Activated CD8-positive, alpha-beta memory T cell treated with anti-CD3 and anti-CD28 coated beads for 4 hours (primary cell): ENCODE measurements at regions not wholly inside any gene's neighbourhood (a gene's known extent, or its start where the extent isn't known, plus 50 kb on each side); places are given as distances from the start of the nearest gene placed in this dataset.
"Not testable (repeated sequence)": the region's sequence is repeated elsewhere in the genome, so short reads cannot be mapped to it uniquely, and the experiment has no call there.

Experiments used
- DNase-seq, 2 donors: peaks; one replicate each; pipeline ENCODE4 v3.0.0-alpha.2; 2020; ENCODE audit warnings: low read depth in 2 of 2

DNA sequence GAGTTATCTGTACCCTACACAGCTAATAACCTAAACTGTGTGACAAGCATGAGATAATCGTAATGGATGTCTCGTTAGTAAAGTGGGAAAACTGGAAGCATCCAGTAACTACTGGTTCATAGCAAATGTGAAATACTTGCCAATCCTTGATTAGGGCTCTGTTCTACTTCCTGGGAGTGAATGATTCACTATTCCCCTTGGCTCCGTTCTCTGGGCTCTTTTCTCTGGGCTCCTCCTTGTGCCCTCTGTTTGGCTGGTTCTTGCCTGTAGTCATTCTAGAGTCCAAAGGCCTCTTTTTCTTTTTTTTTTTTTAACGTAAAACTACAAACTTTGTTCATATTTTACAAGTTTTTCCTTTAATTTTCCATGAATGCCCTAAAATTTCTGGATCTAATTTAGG, 465.8 kb upstream of the PLXNA2 start:
- no peak for DNase-seq

DNA sequence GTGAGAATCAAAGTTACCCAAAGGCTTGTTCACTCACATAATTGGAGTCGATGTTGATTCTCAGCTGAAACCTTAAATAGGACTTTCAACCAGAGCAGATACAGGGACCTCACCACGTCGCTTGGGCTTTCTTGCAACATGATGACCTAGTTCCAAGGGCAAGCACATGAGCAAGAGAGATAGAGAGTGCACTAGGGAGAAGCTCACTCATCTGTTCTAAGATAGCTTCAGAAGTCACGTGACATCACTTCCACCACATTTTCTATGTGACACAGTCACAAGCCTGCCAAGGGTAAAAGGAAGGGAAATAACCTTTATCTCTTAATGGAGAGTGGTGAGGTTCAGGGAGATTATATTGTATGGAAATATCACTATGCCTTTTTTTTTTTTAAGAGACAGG, 470.1 kb upstream of the PLXNA2 start:
- DNase-seq = no peak

DNA sequence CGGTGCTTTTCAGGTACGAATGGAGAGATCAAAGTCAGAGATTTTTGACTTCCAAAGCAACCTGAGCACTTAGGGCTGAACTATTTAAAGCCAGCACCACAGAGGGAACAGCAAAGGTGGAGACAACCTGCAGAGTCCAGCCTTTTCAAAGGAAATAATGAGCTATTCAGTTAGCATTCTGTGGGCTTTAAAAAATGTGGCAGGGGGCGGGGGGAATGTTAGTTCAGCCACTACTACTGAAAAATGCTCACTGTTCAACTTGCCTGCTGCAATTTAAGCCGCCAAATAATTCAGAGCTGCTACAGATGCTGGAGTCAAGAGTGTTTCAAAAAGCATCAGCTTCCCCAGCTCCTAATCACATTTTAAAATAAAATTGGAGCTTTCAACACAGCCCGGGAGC, 473.3 kb upstream of the PLXNA2 start:
- DNase-seq = no peak

DNA sequence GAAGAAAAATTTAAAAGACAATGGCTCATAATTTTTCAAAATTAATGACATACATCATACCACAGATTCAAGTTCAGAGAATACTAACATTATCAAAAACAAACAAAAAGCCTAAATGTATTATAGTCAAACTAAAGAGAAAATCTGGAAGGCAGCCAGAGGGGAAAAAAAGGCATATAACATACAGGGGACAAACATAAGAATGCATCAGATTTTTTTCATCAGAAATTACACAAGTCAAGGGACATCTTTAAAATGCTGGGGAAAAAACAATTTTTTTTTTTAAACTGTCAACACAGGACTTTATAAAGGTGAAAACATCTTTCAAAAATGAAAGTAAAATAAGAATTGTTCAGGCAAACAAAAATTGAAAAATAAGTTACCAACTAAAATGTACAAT, 478.4 kb upstream of the PLXNA2 start:
- no peak for DNase-seq

DNA sequence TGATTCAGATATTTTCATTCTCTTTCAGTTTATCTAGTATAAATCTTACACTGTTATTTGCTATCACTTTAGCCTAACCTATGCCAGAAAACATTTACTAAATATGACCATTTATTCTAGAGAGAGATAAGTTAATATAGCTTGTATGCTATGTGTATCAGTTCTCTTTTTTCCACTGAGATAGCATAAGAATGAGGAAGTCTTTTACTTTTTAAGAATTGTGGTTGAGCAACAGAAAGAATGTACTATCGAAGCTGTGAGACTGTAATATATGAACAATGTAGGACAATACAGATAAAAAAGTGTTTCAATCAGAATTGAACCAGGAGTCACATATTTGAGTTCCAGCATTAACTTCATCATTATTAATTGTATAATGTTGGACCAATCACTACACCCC, 479.9 kb upstream of the PLXNA2 start:
- DNase-seq = no peak

DNA sequence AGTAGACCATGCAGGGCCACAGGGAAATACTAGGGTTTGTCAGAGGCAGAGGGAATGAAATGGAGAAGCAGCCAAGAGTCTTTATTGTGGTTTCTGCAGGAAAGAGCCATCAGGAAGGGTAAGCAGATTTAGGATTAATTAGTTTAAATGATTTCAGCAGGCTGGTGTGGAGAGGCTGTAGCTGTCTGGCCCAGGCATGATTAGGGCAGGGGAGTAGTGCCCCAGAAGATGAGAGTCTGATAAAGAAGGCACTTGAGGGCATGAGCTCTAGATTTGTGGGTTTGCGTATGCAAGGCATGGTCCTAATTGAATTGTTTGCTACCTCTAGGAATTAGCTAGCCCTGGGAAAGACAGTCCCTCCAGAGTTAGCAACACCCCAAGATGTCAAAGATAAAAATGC, 484.6 kb upstream of the PLXNA2 start:
- DNase-seq = no peak

DNA sequence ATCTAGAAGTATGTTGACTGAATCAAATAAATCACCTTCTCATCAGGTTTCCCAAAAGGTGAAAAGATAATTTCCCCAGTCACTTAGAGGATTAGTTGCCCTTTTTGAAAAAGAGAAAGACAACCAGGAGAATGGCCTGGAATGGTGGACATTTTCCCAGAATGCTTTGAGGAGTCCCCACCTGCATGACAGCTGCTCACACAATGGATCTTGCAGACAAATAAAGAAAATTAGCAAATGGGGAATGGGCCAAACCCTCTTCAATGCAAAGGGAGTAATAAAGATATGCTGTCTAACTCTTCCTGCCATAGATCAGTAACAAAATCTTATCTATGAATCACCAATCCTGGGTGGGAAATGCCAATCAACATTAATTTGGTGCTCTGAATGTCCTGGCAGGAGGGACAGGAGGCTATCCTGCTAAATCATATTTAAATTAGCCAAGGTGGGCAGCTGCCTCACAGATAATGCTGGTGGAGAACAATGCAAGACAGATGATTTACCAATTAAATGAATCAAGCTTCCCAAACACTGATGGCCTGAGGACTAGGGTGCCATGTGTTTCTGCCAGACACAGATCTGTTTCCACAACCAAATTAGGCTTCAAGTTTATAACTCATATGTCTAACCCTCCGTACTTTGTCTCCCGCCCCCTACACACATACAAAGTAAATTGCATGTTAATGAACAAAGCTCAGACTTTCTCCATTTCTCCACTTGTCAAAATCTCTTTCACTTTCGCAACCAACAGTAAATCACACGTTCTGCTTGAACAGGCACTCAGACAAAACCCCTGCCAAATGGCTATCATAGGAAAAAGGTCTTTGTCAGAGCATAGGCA, 488.0 kb upstream of the PLXNA2 start:
- DNase-seq = no peak

DNA sequence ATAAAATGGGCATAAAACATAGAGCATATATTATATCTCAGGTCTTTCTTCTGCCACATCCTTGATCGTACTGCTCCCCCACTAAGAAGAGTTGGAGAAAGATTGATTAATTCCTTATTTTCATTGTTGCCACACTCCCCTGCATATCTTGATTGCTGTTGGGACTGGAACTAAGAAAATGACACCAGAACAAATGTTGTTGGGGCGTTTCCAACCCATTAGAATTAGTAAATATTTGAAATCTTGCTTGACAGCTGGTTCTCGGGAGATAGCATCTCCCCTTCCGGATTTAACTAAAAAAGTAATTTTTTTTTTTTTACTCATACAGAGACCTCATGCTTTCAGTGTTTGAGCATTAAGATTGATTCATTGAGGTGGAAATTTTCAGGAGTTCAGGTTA, 493.0 kb upstream of the PLXNA2 start:
- no peak for DNase-seq

DNA sequence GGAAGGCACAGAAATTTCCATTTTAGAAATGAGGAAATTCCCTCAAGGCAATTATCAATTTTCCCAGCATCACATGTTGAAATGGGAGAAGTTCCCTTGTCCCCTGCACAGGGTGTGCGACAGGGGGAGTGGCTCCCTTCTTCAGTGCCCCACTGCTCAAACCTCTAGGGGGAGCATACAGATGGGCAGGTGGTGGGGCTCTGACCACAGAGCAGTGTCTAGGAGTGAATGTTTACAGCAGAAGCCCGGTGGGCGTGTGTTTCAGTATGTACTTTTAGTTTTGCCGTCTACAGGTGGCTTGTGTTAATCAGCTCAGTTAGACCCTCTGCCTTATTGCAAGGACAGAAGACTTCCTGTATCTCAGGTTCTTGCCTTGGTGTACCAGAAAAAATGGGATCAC, 493.7 kb upstream of the PLXNA2 start:
- no peak for DNase-seq

DNA sequence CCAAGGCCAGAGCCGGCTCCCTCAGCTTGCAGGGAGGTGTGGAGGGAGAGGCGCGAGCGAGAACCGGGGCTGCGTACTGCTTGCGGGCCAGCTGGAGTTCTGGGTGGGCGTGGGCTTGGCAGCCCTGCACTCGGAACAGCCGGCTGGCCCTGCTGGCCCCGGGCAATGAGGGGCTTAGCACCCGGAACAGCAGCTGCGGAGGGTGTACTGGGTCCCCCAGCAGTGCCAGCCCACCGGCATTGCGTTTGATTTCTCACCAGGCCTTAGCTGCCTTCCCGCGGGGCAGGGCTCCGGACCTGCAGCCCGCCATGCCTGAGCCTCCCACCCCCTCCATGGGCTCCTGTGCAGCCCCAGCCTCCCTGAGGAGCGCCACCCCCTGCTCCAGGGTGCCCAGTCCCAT, 495.5 kb upstream of the PLXNA2 start:
- DNase-seq = not testable (repeated sequence)

DNA sequence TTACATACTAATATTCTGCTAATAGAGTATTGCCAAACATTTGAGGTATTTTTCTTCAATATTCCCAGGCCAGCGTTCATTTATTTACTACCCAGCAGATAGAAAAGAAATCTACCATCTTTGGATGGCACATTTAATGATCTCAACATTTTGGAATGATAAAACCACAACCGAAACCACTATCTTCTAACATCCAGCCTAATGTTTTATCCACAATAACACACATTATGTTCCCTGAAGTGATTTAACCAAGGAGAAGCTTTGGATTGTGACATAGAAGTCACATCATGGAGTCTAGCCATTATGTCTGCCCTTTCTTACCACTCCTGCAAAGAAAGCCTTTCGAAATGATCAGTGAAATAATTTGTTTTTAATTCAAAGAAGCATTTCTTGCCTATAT, 497.1 kb upstream of the PLXNA2 start:
- DNase-seq = no peak

DNA sequence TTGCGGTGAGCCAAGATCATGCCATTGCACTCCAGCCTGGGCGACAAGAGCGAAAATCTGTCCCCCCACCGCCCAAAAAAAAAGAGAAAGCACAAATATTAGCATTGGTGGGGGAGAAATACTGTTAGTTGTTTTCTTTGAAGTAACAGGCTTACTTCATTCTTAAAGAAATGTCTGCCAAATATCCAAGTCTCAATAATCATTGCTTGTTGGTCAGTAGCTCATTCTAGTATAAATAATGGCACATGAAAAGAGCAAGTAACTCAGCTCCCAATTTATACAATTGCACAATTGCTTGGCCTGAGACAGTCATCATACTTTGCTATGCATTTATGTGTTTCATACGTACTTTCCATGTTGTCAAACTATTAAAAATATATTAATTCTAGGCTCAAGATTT, 499.2 kb upstream of the PLXNA2 start:
- no peak for DNase-seq

DNA sequence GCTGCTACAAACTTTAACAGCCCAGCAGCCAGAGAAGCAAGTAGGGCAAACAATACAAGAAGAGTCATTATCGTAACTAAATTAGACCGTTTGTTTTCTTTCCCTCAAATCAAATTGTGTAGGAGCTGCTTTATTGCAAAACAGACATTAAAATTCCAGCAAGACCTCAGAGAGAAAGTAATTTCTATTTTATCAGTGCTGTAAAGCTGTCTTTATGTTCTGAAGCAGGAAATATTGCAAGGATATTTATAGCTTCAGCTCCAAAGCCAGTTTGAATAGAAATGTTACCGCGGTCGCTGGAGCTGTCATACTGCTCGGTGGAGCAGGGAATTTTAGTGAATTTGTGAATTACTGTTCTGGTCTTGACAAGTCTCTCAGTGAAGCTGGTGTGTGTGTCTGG, 503.8 kb upstream of the PLXNA2 start:
- DNase-seq = no peak

DNA sequence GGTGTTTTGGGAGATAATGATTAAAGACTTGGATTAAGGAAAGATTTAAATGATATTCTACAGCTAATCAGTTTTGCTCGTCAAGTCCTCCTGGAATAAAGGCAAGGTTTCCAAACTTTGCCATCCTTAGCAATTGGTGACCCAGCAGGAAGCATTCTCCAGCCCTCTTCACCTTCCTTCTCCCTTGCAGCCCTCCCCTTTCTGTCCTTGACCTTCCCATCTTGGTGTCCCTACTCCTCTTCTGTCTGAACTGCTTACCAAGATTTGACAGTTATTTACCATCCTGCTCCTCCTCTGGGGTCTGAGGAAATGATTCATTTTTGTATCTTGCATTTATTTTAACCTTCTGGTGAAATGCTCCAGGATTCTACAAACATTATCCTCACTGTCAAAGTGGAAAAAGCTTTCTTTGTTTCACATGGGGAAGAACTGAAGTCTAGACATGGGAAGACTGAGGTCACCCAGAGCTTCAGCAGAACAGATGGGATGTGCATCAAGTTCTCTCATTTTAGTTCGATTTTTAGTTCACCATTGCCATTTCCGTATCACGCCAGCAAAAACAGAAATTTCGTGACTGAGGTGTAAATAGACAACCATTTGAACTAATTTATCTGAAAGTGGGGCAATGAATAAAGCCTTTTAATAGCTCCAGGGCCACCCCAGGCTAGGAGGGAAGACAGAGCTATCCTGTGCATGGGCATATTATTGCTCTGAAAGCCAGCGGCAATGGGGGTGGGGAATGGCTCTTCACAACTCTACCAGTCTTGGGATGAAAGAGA, 504.4 kb upstream of the PLXNA2 start:
- no peak for DNase-seq

DNA sequence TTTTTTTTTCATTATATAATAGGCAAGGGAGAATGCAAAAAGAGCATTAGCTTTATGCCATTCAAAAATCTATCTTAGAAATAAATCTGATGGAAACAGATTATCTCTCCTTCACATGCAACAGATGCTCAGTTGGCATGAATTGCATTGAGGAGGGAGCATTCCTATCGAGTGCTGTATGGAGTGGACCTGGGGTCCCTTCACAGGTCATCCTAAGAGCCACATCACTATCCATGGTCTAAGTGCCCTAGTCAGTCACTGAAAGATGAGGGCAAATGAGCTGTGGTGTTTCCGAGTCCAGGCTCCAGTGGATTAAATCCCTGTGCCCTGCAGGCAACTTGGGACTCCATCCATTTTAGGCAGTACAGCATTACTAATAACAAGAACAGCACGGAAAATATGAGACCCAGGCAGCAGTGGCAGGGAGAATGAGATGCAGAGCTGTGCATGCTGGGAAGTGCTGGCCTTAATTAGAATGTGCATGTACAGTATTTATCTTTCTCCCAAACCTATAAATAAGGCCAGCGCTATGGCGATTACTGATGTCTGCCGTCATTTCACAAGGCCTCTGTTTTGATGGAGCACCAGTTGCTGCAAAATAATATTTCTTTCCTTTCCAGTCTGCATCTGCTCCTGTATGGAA, 512.3 kb upstream of the PLXNA2 start:
- DNase-seq = no peak

DNA sequence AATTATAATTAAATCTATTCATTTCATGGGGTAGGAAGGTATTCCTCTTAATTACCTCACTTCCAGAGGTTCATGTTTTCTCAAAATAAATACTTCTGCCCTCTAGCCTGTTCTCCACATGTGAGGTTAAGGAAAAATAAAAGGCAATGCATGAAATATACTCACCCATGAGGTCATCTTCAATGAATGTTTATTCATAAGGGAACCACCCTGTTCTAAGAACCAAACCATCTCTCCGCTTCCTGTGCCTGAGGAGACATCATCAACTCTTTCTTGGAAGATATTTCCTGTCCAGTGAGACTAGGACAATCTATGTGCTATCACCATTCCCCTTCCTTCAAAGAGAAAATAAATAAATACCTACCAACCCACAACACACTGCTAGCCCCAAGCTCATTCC, 513.7 kb upstream of the PLXNA2 start:
- no peak for DNase-seq

DNA sequence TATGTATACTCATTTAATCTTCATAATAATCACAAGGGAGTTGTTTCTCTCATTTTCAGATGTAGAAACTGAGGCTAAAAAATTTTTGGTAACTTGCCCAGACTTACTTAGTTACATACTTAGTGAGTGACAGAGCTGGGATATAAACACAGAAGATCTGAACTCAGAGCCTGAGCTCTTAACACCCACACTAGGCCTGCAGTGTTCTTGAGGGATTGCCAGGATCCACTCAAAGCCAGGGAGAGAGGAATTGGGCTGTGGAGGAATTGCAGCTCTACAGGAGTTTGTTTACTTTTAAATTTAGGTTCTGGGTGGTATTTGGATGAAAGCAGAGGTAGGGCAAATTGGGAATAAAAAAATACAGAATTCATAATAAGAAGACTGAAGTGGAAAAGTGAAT, 515.1 kb upstream of the PLXNA2 start:
- DNase-seq = no peak

DNA sequence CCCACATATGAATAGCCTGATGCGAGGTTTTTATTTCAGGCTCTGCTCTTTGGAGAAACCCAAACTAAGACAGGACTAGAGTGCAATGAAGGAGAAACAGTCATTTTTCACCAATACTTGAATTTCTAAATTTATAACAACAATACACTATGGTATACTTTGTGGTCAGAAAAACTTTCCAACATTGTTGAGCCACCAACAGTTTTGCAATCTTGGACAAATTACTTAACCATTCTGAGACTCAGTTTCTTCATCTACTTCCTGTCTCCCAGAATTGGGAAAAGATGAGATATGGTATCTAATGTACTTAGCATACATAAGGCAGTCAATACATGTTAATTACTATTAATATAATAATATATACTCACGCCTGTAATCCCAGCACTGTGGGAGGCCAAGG, 519.8 kb upstream of the PLXNA2 start:
- DNase-seq = no peak

DNA sequence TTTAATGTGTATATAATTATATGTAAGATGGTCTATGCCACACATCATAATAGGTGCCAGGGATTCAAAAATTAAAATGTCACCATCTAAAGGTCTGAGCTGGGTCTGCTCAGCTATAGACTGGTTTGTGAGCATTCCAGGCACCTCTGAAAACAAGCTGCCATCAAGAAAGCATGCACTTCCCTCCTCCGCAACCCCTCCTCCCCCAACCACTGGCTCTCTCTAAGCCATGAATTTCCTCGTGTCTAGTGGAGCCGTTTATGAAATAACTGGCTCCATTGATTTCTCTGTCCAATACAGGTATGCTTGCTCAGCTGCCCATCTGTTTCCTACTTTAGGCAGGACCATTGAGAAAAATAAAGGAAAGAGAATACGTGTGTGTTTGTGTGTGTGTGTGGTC, 522.6 kb upstream of the PLXNA2 start:
- no peak for DNase-seq

DNA sequence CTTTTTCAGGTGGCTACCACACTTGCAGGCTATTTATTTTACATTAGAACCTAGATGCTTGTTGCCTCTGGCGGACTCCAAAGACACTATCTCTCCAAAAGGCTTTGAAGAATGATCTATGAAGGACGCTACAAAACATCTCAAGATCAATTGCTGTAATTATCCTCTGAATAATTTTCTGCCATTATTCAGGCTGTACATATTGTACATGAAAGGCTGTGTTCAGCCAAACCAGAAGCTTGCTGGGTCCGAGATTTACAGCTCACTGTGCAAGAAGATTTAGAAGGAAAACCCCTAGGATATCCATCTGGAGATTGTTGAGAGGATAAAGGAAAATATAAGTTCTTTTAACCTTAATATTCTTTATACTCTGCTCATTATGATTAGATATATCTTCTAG, 523.6 kb upstream of the PLXNA2 start:
- no peak for DNase-seq

DNA sequence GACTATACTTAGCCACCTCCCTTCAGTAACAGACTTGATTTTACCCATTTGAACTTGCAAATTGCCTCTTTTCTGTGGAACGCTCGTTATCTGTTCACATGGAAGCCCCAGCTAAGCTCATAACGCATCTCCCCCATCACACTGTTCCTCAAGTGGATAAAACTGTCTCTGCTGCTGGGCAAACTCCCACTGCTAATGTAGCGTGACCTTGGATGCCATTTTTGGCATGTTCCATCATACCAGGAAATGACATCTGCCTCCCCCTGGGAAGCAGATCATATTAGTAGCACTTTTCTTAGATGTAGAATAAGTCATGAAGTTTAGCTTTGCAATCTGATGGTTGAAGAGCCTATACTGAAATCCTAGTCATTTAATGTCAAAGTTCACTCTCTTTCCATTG, 528.7 kb upstream of the PLXNA2 start:
- DNase-seq = no peak

DNA sequence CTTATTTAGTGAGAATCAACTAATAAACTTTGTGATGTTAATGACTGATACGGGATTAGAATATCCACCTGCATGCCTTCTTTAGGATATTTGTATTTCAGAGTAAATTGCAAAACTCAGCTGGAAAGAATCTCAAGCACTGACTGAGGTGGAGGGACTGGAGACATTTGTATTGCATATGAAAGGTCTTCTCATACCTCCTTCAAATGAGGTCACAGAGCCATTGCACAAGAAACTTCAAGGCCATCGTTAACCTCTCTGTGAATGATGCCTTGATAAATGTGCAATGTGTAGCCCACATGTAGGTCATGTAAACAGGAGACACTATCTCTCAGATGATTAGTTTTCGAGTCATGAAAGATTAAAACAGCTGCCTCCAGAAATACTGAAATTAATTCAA, 531.7 kb upstream of the PLXNA2 start:
- no peak for DNase-seq

DNA sequence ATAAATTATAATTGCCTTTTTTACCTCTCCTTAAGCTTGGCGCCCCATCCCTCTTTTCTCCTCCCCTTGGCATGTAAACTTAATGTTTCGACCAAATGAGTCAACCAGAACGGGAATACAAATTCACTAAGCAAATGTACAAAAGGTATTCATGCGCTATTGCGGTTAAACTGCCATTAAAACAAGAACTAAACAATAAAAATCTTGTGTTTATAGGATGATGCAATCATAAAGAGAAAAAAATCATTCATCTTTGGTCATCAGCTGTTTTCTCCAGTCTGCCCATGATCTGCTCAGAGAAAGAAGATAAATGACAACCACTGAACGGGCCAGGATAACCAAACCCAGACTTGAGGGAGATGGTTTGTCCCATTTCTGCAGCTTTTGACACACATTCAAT, 534.2 kb upstream of the PLXNA2 start:
- no peak for DNase-seq
